ENCODE measurements at regions not wholly inside any gene's neighbourhood (a gene's known extent, or its start where the extent isn't known, plus 50 kb on each side); places are given as distances from the start of the nearest gene placed in this dataset.

DNA sequence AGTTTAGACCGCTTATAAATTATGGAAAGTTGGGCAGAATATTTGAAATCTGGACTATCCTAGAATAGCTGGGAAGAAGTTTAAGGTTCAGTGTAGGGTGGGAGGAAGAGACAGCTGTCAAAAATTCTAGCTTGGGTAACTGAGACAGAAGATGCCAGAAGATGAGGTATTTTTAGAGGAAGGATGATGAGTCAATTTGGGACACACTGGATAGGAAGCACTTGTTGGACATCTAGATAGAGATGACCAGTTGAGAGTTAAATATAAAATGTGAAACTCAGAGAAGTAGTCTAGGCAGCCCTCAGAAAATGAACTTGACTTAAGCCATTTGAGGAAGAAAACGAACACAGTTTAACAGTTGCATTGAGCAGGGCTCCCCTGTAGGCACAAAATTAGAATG, 137.9 kb upstream of the MAP9 start:
- DNase-seq (ENCODE audit: low spot score), result no peak

DNA sequence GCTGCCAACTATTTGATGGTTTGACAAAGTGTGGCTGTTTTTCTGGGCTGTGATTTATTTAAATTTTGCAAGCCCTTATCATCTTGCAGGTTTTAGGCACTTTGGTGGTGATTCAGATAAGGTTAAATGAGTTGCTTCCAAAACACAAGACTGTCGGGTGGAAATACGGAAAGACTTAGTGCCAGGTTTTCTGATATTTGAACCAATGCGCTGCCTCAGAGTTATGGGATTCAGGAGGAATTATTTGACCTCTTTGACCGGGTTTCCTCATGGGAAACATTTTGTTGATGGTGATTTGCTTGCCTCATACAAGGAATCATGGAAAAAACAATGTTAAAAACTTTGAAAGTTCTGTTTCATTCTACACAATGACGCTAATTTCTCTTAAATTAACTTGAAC, 136.1 kb upstream of the MAP9 start:
- DNase-seq (ENCODE audit: low spot score), result no peak

DNA sequence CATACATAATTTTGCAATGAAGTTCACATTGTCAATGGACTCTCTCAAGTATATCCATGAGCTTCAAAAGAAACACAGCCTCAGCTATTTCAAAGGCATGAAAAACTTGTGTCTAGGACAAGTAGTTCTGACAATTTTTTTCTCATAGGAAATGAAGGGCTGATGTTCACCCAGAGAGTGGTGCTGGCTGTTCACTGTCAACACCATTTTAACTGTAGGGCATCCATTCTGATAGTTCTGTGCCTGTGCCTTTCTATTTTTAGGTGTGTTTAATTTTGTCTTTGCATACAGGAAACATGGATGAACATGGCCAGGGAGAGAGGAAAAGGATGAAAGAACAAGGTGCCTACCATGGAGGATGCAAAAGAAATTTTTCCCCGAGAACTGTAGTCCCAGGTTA, 135.3 kb upstream of the MAP9 start:
- no peak for DNase-seq (ENCODE audit: low spot score)

DNA sequence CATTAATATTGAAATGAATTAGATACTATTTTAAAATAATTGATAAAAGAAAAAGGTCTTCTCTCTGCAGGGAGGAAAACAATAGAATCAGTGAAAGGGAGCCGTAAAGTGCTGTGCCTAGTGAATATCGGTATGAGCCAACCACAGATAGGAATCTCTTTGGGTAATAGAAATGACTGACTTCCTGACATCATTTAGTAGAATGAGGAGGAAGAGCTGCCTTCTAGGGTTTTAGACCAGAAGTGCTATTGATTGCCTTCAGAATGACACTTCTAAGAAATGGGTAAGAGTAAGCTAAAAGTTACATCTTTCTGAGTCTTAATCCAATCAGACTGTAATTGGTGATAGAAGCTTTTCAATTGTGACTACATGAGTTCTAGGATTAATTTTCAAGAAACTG, 134.0 kb upstream of the MAP9 start:
- DNase-seq (ENCODE audit: low spot score), result no peak

DNA sequence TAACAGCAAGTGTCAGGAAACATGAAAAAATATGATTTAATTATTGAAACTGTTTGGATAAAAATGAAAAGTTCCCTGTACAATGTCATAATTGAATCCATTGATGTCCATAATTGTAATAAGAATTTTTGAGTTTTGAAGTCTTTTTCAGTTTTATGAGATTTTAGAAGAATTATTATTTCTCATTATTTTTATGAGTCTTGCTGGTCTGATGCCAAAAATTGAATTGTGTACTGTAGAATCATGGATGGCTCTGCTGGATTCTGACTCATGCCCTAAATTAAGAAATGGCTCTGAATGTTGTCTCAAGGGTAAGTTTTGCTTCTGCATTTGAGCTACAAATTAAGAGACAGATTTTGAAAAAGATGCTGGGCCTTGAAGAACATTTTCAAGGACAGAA, 132.8 kb upstream of the MAP9 start:
- DNase-seq (ENCODE audit: low spot score), result no peak

DNA sequence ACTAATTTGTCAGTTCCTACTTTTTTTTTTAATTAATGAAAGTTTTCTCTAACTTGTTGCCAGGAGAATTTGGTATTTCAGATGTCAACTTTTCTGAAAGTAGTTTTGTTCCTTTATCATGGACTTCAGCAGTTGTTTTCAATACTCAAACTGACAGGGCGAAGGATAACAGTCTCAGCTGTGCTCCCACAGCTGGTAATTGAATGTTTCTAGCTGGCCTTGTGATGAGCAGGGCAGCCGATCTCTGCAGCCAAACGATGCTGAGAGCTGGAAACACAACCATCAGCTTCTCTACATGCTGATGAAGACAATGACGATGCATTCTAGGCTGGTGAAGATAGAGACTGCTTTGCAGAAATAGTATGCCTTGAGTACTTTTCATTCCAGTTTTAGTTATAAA, 130.0 kb upstream of the MAP9 start:
- DNase-seq (ENCODE audit: low spot score), result no peak

DNA sequence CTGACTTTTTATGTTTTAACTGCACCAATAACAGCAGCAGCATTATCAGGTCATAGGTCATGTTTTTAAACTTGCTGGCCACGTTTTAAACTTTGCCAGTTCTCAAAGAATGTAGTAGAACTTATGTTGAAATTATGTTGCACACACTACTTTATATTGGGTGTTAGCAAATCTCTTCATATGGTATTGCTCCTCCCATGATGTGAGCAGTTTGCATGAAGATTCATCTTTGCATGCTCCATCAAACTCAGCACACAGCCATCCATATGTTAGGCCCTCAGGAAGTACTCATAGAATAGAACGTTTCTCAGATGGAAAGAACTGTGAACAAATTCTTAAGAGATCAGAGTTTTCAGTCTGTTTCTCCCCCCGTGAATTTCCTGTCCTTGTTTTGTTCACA, 128.6 kb upstream of the MAP9 start:
- DNase-seq (ENCODE audit: low spot score), result no peak

DNA sequence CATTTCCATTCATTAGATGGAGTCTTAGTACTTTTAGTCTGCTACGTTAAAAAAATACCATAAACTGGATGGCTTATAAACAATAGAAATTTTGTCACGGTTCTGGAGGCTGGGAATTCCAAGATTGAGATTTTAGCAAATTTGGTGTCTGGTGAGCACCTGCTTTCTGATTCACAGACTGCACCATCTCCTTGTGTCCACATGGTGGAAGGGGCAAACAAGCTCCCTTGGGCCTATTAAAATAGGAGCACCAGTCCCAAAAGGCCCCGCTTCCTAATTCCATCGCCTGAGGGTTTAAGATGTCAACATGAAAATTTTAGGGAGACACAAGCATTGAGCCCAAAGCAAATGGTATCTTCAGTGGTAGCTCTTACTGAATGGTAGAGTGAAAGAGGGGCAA, 120.5 kb upstream of the MAP9 start:
- DNase-seq (ENCODE audit: low spot score), result no peak

DNA sequence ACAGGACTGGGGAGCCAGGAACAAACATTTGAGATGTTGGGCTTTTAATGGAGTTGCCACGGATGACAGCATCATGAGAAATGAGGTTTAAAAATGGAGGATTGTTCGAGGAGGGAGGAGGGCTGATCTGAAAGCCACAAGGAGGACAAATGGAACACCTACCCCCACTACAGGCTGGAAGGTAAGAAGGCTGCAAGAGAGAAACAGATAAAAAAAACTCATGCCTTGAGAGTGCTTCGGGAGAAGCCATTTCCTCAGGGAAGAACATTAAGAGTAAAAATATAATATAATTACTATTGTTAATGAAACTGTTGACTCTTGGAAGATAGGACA, 119.5 kb upstream of the MAP9 start:
- no peak for DNase-seq (ENCODE audit: low spot score)

DNA sequence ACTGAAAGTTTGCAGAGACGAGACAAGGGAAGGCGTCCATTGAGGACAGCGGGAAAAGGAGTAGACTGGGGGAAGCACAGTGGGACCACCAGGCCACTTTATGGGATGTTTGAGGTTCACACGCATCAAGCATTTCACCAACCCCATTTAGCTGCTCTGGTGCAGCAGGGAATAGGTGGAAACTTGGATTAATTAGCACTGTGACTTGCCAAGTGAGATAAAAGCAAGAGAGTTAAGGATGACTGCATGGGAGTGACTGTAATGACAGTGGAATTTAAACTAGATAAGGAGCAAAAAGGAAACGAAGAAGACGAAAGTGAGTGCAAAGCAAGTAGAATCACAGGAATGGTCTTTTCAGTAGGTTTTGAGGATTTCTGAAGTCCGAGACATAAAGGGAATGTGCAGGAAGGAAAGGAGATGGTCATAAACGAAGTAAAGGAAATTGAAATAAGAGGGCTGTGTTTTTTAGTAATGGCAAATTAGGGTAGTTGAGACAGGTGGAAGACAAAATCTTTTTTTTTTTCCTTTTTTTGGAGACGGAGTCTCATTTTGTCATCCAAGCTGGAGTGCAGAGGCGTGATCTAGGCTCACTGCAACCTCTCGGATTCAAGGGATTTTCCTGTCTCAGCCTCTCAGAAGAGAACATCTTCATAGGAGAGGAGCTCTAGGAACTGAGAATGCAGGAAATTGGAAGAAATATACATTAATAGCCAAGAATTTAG, 119.0 kb upstream of the MAP9 start:
- DNase-seq (ENCODE audit: low spot score), result peak; percentile 3

DNA sequence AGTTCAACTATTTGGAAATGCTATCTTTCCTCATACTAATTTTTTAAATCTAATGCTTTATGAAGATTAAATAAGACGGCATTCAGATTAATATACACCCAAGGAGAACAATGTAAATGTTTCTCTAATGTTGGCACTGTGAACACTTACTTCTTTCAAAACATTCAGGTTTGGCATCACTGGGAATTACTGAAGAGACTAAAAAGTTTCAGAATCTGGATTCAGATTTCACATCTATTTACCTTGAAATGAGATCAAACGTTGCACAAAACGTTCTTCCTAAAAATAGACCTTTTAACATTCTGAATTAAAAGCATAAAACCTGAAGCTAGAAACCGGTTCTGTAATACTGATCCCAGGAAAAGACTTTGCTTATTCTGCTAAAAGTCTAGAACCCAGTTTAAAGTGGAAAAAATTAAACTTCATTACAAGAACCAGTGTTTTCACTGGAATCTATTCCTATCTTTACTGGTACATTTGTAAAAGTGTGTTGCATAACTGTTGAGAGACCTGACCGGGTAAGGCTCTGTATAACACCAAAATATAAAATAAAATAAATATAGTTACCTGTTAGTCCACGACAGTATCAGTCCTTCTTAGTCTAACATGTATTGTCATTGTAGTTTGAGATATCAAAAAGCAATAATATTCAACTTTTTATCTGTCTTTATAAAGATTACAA, 117.4 kb upstream of the MAP9 start:
- no peak for DNase-seq (ENCODE audit: low spot score)

DNA sequence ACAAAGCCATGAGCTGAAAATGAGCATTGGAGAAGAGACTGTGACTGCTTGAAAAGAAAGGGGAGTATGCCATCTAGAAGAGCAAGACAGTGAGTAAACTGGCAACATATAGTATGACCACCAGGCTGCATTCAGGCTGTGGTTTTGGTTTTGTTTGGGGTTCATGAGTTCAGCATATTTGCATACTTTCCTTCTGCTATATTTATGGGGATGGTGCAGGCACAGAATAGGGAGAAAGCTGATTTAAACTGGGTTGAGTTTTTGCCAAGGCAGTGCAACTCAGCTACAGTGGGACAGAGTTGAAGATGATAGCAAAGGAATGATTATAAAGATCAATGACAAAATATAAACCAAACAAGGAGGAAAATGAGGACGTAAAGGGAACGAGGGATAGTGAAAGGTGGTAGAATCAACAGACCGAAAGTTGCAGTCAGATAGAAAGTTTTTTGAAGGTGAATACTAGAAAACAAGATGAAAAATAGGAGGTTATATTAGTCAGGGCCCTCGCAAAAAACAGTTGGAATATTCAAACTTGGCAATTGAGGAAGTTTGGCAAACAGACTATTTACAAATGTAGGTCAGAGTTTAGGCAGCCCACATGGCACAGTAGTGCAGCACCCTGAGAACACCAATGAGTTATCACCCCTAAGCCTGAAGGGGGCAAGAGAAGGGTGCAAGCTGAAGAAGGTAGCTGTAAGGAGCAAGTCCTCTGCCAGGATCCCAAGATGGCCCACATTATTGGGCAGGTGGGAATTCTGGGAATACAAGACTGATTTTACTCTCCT, 114.8 kb upstream of the MAP9 start:
- DNase-seq (ENCODE audit: low spot score), result no peak

DNA sequence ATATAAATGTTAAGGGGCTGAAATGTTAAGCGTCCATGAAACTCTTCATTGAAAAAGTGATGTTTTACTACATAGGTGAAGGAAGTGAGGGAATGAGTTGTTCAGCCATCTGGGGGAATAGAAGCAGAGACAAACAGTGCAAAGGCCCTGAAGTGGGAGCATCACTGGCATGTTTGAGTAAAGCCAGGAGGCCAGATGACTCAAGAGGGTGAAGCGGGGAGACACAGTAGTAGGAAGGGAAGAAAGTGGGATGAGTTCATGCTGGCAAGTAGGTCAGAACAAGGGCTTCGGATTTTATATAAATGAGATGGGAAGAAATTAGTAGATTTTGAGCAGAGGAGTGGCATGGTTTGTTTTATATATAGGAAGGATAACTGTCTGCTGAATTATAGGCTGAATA, 112.5 kb upstream of the MAP9 start:
- no peak for DNase-seq (ENCODE audit: low spot score)

DNA sequence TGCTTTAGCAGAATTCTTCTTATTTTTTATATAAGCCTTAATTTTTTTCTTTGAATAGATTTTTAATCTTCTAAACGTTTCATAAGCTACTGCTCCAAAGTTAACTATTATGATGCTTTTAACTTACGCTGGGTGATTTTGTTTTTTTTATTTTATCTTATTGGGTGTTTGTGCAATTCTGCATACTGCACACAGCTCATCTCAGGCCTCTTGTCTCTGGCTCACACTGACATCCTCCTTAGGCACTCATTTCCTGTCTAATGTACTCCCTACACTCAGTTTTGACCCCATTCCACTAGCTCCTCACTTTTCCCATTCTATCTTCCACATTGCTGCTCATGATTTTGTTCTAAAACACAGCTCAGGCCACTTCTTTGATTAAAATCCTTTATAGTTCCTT, 111.9 kb upstream of the MAP9 start:
- no peak for DNase-seq (ENCODE audit: low spot score)

DNA sequence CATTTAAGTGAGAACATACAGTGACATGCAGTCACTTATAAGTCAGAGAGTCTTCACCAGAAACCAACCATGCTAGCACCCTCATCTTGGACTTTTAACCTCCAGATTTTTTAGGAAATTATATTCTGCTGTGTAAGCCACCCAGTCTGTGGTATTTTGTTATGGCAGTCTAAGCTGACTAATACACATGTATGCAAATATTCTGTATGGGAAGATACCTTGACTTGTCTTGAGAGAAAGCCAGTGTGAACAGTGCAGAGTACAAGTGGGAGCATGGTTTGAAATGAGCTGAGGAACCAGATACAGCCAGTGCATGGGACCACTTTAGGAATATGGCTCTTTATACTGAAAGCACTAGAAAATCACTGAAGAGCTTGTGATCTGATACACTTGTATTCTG, 110.4 kb upstream of the MAP9 start:
- DNase-seq (ENCODE audit: low spot score), result no peak

DNA sequence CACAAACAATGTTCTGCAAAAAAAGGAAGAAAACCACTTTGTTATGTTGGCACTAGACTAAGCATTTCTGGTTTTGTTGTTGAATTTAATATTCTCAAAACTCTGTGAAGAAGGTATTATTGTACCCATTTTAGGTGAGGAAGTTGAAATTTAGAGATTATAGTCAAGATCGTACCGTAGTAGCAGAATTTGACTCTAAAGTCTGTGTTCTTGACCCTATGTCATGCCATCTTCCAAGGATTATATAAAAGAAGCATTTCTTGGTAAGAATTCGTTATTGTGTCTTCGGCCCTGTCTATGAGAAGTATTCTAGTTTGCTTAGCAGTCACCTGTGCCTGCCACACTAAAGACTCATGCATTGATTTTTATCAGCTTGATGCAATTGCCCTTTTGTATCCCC, 104.4 kb upstream of the MAP9 start:
- no peak for DNase-seq (ENCODE audit: low spot score)

DNA sequence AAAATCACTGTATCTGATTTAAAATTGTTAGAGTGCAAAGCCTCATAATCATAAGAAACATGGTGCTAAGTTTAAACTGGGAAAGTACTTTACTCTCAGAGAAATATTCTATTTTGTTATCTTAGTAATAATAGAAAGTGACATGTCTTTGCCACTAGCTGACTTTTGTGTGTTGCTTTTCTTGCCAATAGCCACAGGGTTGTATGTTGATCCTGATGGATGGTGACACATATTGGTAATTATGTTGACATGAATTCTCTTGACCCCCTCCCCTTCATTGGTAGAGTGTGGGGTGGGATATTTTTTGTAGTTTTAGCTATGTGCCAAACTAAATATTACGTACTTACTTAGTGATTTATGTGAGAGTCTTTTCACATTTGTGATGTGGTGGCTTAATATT, 103.1 kb upstream of the MAP9 start:
- no peak for DNase-seq (ENCODE audit: low spot score)

DNA sequence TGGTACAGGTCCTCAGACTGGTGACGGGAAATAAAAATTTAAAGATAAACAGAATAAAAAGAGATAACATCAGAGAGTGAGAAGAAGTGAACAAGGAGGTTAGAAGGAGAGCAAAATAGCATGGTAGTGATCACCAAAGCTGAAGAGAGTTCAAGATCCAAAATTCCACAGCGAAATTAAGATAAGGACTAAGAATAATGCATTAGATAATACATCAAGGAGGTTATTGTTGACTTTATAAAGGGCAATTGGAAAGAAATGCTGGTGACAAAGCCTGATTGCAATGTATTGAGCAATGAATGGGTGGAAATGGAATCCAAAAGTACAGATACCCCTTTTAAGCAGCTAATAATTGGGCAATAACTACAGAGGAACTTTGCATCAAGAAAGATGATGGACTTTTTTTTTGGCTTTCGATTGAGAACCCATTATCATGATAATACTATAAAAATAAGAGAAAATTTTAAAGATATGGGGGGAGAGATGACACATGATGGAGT, 101.6 kb upstream of the MAP9 start:
- no peak for DNase-seq (ENCODE audit: low spot score)

DNA sequence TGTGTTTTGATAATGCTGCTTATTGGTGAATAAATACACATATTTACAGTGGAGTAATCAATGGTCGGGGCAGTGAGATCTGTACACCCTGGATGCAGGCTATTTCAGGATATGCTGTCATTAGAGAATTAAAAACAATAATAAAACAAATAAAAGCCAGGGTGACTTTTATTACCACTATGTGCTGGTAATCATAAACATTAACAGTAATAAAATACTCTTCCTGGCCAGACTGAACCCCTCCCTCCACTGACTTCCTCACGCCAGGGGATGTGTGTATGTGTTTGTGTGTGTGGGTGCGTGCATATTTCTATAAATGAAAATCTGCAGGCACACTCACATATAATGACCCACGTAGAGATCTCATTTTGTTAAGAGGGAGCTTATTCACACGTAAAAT, 98.0 kb upstream of the MAP9 start:
- no peak for DNase-seq (ENCODE audit: low spot score)

DNA sequence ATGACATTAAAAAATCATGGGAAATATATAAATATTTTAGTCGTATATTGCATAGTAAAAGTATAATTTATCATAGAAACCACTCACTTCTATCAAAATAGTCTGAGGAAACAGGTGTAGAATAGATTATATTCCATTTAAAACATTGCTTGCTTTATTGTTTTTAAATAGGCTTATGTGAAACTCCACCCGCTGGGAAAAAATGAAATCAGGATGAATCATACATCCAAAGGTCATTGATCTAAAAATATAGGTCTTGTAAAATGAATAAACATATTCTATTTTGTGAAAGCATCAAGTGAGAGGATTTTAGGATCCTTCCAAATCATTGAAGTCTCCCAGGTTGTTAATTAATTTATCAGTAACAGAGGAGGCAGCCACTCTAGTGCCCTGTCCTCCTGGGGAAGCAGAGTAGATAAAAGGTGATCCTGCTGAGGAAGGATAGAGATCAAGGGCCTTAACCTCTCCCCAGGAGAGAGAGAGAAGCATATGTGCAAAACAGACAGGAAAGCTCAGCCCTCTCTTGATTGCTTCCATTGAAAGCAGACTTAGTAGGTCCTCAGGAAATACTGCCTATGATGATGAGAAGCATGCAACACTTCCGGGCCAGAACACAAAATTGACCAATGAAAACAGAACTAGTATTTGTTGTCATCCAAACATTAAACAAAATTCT, 96.8 kb upstream of the MAP9 start:
- no peak for DNase-seq (ENCODE audit: low spot score)

DNA sequence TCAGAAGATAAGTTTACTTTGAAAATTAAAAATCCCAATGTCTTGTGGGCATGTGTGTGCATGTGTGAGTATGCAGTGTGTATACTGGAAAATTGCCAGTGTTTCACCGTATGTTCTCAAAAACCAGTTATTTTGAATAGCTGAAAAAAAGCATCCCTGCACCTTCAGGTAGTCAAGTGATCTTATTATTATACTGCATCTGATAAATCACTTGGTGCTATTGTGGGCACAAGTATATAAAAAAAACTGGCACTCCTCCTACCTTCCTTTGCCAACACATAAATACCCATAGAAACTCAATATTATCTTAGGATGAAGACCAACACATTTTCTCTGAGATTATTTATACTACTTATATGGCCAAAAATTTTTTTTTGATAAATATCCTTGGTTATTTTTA, 91.5 kb upstream of the MAP9 start:
- DNase-seq (ENCODE audit: low spot score), result no peak

DNA sequence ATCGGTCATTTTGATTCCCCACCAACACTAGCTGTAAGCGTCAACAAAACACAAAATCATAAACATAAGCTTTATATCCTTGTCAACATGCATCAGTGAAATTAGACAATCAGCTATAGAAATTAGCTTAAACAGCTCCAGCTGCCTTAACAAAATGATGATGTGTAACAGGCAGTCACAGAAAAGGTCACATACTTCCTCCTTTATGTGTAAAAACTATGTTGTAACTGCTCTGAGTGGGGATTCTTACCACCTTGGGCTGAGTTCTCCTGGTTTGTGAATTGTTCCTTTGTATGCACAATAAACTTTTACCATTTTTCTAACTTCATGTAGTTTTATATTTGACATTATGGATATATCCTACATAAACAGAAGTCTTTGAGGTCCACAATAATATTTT, 73.9 kb upstream of the MAP9 start:
- no peak for DNase-seq (ENCODE audit: low spot score)

DNA sequence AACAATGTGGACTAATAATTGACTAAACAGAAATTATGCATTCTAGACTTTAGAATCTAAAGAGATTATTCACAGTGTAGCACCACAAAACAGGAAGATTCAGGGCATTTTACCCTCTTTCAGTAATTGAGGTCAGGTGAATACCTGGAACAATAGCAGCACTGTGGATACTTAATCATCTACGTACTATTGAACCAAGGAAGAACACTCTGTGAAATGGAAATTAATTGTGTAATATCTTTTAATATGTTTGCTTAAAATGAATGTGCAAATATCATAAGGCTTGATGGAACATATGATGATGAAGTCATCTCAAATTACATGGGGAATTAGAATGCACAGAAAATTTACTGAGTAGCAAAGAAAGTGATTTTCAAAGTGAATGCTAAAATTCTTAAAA, 68.5 kb upstream of the MAP9 start:
- DNase-seq (ENCODE audit: low spot score), result no peak
